Colon (tissue), 2 donors: ENCODE measurements at regions not wholly inside any gene's neighbourhood (a gene's known extent, or its start where the extent isn't known, plus 50 kb on each side); places are given as distances from the start of the nearest gene placed in this dataset.

Experiments used
- FAIRE-seq: peaks from 2 replicates; lab custom pipeline; 2012; peaks lifted over from hg19 to GRCh38; lab: Jason Lieb, UNC
- donor health status: control.
- donor health status: control.

GRCh38 chr2:239818531-239819011, 206.6 kb downstream of the NDUFA10 start:
- FAIRE-seq = no peak

- FAIRE-seq = no peak
Measured at GRCh38 chr2:239818086-239818485, 207.1 kb downstream of the NDUFA10 start.

- FAIRE-seq = peak; percentile 55
Measured at GRCh38 chr2:239817468-239818031, 207.6 kb downstream of the NDUFA10 start.

GRCh38 chr2:239816576-239817467, 208.3 kb downstream of the NDUFA10 start:
- FAIRE-seq = no peak

- FAIRE-seq = no peak
Measured at GRCh38 chr2:239815671-239816070, 209.5 kb downstream of the NDUFA10 start.

GRCh38 chr2:239814861-239815601, 210.1 kb downstream of the NDUFA10 start:
- no peak for FAIRE-seq

- no peak for FAIRE-seq
Measured at GRCh38 chr2:239814116-239814860, 210.9 kb downstream of the NDUFA10 start.

- no peak for FAIRE-seq
Measured at GRCh38 chr2:239813261-239814115, 211.7 kb downstream of the NDUFA10 start.

GRCh38 chr2:239811806-239812560, 213.2 kb downstream of the NDUFA10 start:
- no peak for FAIRE-seq

GRCh38 chr2:239811111-239811781, 213.9 kb downstream of the NDUFA10 start:
- no peak for FAIRE-seq

GRCh38 chr2:239809391-239809790, 215.8 kb downstream of the NDUFA10 start:
- no peak for FAIRE-seq

GRCh38 chr2:239807568-239807967, 217.6 kb downstream of the NDUFA10 start:
- FAIRE-seq = no peak

- no peak for FAIRE-seq
Measured at GRCh38 chr2:239806758-239807434, 218.2 kb downstream of the NDUFA10 start.

- no peak for FAIRE-seq
Measured at GRCh38 chr2:239806276-239806675, 218.9 kb downstream of the NDUFA10 start.

- FAIRE-seq = no peak
Measured at GRCh38 chr2:239805414-239805813, 219.7 kb downstream of the NDUFA10 start.

- no peak for FAIRE-seq
Measured at GRCh38 chr2:239805043-239805329, 220.2 kb downstream of the NDUFA10 start.

GRCh38 chr2:239804161-239805042, 220.7 kb downstream of the NDUFA10 start:
- no peak for FAIRE-seq

GRCh38 chr2:239803766-239804115, 221.4 kb downstream of the NDUFA10 start:
- FAIRE-seq = no peak
